GM21619 (cell line): ENCODE measurements at regions not wholly inside any gene's neighbourhood (a gene's known extent, or its start where the extent isn't known, plus 50 kb on each side); places are given as distances from the start of the nearest gene placed in this dataset.

Source experiments
- ATAC-seq: cut with Tn5 transposase; IDR thresholded peaks from one replicate; pipeline ENCODE4 v1.9.1; 2021; ENCODE audit not compliant: unreplicated experiment

DNA sequence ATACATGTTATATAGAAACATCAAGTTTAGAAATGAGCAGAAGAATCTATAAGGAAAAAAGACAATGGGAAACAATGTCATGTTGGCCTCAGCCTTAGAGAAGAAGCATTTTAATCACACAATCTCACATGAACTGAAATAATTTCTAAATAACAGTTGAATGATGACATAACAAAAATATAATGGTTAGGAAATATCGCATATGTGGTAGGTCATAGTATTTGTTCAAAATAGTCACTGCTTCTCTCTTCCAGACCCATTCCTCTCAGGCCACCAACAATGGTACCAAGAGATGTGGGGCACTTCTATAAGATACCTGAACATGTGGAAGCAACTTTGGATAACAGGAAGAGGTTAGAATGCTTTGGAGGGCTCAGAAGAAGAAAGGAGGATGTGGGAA lies 195.7 kb upstream of the PDZRN3 start:
- ATAC-seq = no peak

DNA sequence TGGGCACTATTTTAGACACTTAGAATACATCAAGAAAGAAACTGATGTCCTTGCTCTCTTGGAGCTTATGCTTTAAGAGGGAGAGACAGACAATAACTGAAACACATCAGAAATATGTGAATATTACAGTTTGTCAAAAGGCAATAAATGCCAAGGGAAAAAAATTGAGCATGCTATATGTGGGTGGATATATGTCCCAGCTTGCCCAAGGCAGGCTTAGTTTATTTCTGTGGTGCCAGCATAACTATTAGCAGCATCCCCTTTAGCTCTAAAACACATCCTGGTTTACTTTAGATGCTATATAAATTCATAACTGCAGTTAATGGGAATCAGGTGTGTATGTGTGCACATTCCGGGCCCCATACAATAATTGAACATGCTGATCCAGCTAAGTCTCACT lies 191.2 kb upstream of the PDZRN3 start:
- no peak for ATAC-seq

DNA sequence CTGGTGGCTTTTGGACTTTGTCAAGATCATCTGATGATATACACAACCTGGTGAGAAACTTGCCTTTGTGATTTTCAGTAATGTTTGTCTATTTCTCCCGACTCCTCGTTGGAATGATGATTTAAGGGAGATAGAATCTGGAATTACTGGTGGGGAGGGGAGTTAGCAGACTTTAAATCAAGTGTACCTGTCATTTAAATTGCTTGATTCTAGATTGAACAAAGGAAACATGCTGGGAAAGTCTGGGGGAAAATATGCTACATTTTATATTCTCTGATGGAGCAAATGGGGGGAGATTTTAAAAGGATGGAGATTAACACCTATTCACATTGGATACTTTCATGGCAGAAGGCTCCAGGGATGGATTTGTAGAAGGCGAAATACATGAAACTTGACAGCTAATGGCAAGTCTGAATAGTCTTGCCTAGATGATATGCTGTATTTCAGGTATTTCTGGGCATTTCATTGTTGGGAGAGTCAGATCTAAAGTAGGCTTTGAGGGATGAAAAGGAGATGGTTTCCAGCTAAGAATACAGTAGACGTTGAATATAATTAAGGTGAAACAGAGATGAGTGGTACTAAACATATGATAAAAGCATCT lies 189.1 kb upstream of the PDZRN3 start:
- ATAC-seq = no peak

DNA sequence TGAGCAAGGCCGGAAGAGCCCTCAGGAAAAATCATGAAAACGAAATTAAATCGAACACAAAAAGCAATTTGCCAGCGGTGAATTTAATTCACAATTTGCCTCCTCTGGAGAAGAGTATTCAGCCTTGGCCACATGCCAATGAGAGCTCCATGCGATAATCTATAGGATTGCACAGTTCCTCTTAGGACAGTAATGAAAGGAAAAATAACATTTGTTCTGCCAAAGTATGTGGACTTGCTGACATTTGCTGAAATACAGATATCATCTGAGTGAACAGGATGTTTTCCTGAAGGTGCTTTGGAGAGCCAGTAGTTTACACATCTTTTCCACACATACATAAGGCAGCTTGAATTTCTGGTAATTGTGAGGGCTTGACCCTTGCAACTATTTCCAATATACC lies 188.6 kb upstream of the PDZRN3 start:
- ATAC-seq = no peak

DNA sequence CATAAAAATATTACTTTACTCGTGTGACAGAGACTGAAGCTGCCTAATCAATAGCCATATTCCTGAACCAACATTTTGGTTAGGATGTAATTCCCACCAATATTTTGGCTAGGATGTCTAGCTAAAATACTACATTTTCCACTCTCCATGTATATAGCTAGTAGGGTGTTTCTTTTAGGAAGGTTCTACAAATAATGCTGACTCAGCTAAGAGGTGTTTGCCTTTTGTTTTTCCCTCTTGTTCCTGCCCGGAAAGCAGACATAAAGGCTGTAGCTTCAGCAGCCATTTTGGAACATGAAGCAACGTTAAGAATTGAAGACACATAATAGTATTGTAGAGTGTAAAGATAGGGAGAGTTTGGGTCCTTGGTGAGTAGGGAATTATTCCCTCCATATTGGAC lies 187.3 kb upstream of the PDZRN3 start:
- no peak for ATAC-seq

DNA sequence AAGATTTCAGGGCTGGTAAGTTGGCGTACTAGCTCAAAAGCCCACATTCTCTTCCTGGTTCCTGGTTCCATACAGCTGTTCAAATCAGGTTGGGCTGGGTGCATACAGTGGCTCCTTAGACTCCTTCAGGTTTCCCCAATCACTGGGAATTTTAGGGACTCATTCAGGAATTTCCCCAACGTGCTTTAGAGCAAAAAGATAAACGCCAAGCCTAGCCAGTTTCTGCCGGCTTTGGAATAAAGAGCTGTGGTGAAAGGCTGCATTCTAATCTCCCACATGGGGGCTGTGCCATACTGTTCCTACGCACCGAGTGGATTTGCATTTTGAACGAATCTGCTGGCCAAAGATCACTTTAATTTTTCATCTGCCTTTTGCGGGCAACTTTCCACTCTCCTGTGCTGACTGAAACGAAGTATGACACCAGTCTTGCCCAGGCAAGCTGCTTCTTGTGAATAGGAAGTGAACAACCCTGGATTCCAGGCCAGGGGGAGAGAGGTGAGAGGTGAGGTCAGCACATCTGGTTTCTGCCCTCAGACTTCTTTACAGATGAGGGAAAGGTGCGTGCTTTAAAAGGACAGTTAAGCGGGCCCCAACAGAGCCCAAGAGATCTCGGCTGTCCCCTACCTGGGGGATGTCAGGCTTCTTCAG lies 184.2 kb upstream of the PDZRN3 start:
- ATAC-seq = no peak

DNA sequence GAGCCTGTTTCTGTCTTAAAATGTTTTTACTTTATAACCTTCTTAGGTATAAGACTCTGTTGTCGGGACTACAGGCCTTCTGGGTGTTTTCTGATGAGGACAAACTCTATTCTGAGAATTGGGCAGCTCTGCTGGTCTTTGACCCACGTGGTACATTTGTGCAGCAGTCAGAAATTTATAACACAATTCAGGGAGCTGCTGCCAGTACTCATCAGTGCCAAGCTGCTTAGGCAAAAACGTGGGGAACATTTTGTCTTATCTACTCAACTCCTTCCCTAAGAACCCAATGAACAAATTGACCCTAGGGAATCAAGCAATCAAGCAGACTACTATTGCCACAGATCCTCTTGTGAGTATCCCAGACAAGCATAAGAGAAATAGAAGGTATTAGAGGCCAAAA lies 180.7 kb upstream of the PDZRN3 start:
- ATAC-seq = no peak

DNA sequence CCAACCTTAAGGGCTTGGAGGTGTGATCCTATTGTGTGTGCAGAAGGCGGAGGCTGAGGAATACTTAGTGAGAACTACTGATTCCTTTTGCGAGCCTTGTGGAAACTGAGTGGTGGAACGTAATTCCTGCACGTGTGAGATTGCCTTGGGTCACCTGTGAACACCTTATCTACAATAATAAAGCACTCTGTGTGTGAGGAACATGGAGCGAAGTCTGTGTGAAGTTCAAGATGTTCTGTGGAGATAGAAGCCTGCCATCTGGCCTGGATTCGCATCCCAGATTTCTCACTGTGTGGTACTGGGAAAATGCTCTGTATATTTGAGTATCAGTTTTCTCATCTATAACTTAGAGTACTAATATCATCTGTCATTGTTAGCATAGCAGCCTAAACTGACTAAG lies 179.5 kb upstream of the PDZRN3 start:
- no peak for ATAC-seq

DNA sequence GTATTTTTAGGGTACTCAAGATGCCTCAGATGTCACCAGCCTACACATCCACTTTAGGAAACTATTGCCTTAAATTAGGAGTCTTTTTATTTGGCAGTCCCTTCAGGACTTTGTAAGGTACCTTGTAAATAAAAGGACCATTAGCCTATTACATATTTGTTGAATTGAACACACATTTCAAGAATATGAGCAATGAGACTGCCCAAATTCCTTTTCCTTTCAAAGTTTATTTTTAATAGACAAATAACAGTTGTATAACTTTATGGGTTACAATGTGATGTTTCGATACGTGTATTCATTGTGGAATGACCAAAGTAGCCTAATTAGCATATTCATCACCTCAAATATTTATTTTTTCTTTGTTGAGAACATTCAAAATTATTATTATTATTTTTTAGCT lies 176.7 kb upstream of the PDZRN3 start:
- no peak for ATAC-seq

DNA sequence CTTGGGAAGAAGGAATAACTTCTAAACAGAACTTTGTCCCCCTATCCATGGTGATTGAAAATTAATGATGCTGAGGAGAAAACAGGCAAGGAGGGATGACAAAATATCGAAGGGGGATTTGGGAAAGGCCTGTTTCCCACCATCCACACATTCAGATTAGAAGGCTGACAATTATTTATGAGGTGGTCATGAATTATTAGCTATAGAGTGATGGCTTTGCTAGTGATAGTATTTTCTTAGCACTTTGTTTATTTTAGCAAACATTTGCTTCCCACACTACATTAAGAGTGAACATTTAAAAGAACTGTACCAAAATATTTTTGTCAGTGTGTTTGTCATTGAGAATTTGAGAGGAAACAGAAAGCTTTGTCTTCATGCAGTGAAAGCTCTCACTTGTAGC lies 172.6 kb upstream of the PDZRN3 start:
- no peak for ATAC-seq

DNA sequence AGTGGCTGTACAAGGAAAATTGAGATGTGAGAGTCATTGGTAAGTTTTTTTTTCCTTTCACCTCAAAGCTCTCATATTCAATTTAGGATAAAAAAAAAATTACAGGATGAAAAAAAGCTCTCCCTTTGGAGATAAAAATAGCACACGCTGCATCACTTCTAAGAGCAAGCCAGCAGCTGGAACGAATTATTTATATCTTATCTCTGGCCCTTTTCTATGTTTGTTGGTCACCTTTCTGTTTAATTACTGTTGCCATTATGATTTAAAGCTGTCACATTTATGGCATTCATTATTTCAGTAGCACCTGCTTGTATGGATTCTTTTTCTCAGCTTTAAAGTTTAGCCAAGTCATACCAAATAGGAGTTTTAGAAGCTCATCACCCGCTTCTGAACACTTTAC lies 171.6 kb upstream of the PDZRN3 start:
- no peak for ATAC-seq

DNA sequence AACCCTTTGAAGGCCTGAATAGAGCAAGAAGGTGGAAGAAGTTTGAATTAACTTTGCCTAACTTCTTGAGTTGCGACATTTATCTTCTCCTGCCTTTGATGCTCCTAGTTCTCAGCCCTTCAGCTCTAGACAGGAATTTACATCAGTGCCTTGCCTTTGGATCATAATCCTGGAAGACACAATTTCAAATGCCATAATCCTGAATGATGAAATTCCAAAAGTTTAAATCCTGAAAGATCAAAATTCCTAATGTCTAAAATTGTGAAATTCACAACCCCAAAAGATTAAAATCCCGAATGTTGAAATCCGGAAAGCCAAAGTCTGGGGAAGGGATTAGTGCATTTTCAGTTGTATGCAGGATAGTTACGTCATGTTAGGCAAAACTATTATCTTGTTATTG lies 166.6 kb upstream of the PDZRN3 start:
- no peak for ATAC-seq

DNA sequence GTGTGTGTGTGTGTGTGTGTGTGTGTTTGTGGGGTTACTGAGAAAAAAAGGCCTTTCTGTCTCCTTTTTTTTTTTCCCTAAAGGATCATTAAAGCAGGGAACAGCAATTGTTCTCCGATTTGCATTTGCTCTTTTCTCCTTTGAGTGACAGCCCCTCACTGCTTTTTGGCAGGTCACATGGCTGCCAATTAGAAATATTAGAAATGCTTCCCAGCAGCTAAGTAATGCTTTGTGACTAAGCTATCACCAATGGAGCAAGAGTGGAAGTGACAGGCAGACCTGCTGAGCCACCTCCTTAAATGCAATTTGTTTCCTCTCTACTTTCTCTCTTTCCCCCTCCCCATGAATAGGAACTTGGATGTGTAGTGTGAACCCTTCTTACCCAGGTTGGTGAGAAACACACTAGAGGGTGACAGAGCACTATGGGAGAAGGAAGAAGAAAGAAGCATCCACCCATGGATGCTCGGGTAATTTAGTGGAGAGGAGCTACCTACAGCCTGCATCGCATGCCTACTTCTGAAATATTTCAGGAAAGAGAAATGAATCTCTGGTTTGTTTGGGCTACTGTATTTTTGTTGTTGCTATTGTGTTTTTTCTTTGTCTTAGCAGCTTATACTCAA lies 165.2 kb upstream of the PDZRN3 start:
- ATAC-seq = no peak

DNA sequence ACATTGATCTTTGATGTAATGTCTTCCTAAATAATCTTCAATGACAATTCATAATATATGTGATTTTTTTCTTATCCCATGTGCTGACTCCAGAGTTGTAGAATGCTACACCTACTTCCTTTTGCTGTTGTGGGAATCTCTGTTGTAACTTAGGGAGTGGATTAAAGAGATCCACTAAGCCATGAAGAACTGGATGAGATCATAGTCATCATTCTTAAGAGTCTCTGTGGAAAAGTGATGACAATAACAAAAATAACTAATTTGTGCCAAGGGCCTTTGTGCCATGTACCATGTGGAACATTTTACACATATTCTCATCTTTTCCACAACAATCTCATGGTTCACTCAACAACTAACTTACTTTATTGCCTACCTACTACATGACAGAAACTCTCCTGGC lies 162.9 kb upstream of the PDZRN3 start:
- ATAC-seq = no peak

DNA sequence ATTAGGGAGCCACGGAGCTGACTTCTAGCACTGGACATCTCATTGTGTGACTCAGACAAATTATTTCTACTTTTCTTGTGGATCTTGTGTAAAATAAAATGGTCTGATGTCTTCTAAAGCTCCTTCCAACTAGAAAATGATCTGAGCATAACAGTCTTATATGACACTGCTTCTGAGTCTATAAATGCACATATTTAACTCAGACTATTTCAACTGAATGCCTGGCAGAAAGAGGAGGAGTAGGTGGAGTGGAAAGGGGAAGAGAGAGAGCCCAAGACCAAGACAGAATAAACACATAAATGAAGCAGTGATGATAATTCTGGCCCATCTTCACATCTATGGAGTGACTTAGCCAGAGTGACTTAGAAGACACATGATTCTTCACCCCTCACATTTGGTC lies 162.3 kb upstream of the PDZRN3 start:
- ATAC-seq = no peak

DNA sequence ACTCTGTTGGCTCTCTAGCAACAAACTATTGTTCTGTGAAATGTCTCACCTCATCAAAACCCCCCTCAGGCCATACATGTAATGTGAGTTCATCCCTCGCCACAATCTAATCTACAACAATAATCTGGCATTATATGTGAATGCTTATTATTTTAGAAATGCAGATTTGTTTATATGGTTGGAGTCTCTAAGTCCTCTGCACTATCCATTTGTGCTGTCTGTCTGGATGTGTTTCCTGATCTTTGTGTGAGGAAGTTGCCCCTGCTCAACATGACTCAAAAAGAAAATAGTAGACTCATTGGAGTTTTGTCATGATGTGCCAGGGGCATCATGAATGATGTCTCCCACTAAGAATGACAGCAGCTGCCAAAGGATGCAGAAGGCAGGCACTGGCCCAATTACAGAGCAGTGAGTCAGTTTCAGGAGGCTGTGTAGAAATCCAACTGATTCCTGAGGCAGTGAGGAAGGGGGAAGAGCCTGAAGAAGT lies 161.6 kb upstream of the PDZRN3 start:
- ATAC-seq = no peak

DNA sequence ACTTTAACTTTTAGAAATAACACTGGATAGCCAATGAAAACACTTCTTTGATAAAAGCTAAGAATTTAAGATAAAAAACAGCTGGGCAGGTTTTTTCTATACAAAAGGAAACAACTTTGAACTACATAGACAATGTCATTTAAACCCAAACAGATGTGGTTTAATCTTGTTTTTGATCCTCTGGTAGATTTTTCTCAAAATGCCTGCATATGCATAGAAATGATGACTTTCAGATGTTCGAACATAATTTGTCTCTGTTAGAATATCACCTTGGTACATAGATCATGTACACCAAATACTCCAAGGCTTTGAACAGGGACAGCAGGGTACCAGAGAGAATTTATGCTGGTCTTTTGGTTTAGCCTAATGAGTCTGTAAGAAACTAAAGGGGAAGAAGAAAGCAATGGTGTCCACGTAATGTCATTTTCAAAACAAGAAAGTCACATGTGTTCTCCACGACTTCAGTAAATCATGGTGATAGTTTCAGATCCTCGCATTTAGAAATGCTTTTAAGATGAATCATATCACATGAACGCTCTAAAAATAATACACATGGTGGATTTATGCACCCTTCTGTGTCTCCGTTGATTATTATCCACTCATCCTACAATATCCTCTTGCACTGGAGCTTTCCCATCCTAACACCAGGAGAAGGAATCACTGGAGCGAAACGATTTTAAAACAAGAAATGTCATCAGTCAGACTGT lies 160.1 kb upstream of the PDZRN3 start:
- ATAC-seq = no peak

DNA sequence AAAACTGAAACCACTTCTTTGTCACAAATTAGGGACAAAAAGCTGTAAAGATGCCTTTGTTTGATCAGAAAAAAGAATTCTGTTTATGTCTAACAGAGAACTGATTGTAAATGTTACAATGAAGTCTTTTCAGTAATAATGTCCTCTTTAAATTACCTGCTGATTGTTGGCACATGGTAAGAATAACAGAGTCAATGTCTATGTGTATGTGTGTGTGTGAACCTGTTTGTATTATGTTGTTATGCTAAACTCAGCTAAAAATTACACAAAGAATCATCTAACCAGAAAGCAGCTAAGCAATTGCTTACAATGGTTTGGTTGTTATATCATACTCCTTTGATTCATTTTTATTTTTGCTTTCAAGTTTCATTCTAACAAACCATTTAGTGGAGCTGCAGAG lies 159.1 kb upstream of the PDZRN3 start:
- ATAC-seq = no peak

DNA sequence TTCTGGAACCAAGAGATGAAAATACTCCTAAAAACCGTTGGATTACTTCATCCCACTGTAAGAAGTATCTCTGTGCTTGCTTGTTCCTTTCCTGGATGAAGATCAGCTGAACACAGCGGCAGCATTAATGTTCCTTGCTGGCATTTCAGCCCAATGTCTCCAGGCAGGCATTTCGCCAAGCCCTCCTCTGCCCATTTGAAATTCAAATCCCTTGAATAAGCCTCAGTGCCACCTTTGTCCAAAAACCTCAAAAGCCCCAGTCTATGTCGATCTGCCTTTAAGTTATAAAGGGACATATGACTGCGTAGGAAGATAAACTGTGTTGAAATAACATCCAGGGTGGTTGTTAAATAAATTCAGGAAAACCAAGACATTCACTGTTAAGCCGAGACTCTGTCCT lies 156.8 kb upstream of the PDZRN3 start:
- ATAC-seq = no peak

DNA sequence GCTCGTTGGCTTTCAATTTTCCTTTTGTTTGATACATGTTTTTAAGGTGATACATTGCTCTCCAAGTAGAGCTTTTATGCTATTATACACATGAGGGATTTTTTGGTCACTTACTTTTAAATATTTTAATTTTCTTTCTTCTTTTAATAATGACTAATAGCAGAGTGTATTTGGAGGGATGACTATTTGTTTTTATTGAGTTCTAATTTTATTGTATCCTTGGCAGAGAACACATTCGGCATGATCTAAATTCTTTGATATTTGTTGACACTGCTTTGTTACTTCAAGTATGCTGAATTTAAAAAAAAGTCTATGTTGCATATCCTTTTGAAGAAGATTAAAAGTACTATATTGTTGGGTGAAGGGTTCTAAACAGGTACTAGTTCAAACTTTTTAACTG lies 149.9 kb upstream of the PDZRN3 start:
- ATAC-seq = no peak

DNA sequence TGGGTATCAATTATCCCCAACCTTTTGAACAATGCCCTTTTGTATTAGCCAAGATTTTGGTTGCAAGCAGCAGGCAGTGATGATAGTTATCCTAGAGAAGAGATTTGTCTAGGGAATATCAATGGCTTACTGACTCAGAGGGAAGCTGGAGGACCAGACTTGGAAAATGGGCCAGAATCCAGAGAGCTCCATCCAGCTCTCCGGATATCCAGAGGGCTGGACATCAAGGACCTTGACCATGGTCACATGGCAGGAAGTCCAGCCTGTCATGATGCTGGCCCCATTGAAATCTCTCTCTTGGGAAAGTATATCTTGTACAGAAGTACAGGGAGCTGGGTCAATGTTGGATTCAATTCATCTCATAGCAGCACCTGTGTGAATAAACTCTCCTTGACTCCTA lies 148.5 kb upstream of the PDZRN3 start:
- ATAC-seq = no peak
